ENCODE measurements at regions not wholly inside any gene's neighbourhood (a gene's known extent, or its start where the extent isn't known, plus 50 kb on each side); places are given as distances from the start of the nearest gene placed in this dataset.

- H3K9me3 Mint-ChIP-seq: peaks cover 5 to 6% of the 10 kb centered on the region in 2 donors
- no peaks in the 10 kb centered on the region for H3K27me3 Mint-ChIP-seq (ENCODE audit: low read depth)
- no peak overlapping the region for H3K27ac Mint-ChIP-seq
- H3K4me3 Mint-ChIP-seq: no peak overlapping the region
- no peaks in the 10 kb centered on the region for H3K4me1 Mint-ChIP-seq (ENCODE audit: low read depth)
- ATAC-seq (replicated peaks in 1 of 2) (no peak), DNase-seq (no peak)
- peaks cover 2 to 3% of the 10 kb centered on the region in 2 donors for H3K36me3 Mint-ChIP-seq (ENCODE audit: insufficient read depth in 2 of 2)
Measured at GRCh38 chr3:111472556-111472955, 69.4 kb upstream of the CD96 start.

GRCh38 chr3:111473550-111473949 is 68.4 kb upstream of the CD96 start:
- Mint-ChIP-seq H3K9me3 (peaks cover 5% of the 10 kb centered on the region in 2 donors), H3K27ac (no peak overlapping the region), H3K4me1 (ENCODE audit: low read depth) (no peaks in the 10 kb centered on the region), H3K27me3 (ENCODE audit: low read depth) (no peaks in the 10 kb centered on the region), H3K4me3 (no peak overlapping the region), H3K36me3 (ENCODE audit: insufficient read depth in 2 of 2) (peaks cover 2 to 3% of the 10 kb centered on the region in 2 donors)
- no peak for ATAC-seq (replicated peaks in 1 of 2)
- no peak for DNase-seq

GRCh38 chr3:111476701-111477100 is 65.3 kb upstream of the CD96 start:
- no peak overlapping the region for H3K27ac Mint-ChIP-seq
- H3K4me3 Mint-ChIP-seq: no peak overlapping the region
- ATAC-seq (replicated peaks in 1 of 2): no peak
- H3K36me3 Mint-ChIP-seq (ENCODE audit: insufficient read depth in 2 of 2): no peaks in the 10 kb centered on the region
- H3K9me3 Mint-ChIP-seq: peaks cover 0 to under 1% of the 10 kb centered on the region in 2 donors
- H3K27me3 Mint-ChIP-seq (ENCODE audit: low read depth): no peaks in the 10 kb centered on the region
- H3K4me1 Mint-ChIP-seq (ENCODE audit: low read depth): no peaks in the 10 kb centered on the region
- no peak for DNase-seq

- H3K4me3 Mint-ChIP-seq: no peak overlapping the region
- no peaks in the 10 kb centered on the region for H3K36me3 Mint-ChIP-seq (ENCODE audit: insufficient read depth in 2 of 2)
- H3K27ac Mint-ChIP-seq: no peak overlapping the region
- H3K27me3 Mint-ChIP-seq (ENCODE audit: low read depth): no peaks in the 10 kb centered on the region
- no peaks in the 10 kb centered on the region for H3K4me1 Mint-ChIP-seq (ENCODE audit: low read depth)
- no peak for ATAC-seq (replicated peaks in 1 of 2)
- peaks cover 0 to 4% of the 10 kb centered on the region in 2 donors for H3K9me3 Mint-ChIP-seq
- DNase-seq: no peak
Measured at GRCh38 chr3:111480091-111480490, 61.9 kb upstream of the CD96 start.

GRCh38 chr3:111481551-111481950 is 60.4 kb upstream of the CD96 start:
- no peak for DNase-seq
- Mint-ChIP-seq H3K27me3 (ENCODE audit: low read depth) (no peaks in the 10 kb centered on the region), H3K27ac (no peak overlapping the region), H3K36me3 (ENCODE audit: insufficient read depth in 2 of 2) (no peaks in the 10 kb centered on the region), H3K4me3 (no peak overlapping the region), H3K9me3 (peaks cover 2 to 4% of the 10 kb centered on the region in 2 donors), H3K4me1 (ENCODE audit: low read depth) (peaks cover 6% of the 10 kb centered on the region)
- no peak for ATAC-seq (replicated peaks in 1 of 2)

GRCh38 chr3:111482574-111482973 is 59.4 kb upstream of the CD96 start:
- no peak for DNase-seq
- Mint-ChIP-seq H3K27ac (no peak overlapping the region), H3K4me1 (ENCODE audit: low read depth) (peaks cover 6% of the 10 kb centered on the region), H3K9me3 (peaks cover 3 to 7% of the 10 kb centered on the region in 2 donors), H3K27me3 (ENCODE audit: low read depth) (no peaks in the 10 kb centered on the region), H3K36me3 (ENCODE audit: insufficient read depth in 2 of 2) (peaks cover 3% of the 10 kb centered on the region in 2 donors), H3K4me3 (no peak overlapping the region)
- no peak for ATAC-seq (replicated peaks in 1 of 2)

- Mint-ChIP-seq H3K9me3 (peaks cover 6 to 13% of the 10 kb centered on the region in 2 donors), H3K27ac (peak overlapping the region; percentile 17), H3K4me3 (no peak overlapping the region), H3K4me1 (ENCODE audit: low read depth) (peaks cover 6% of the 10 kb centered on the region), H3K36me3 (ENCODE audit: insufficient read depth in 2 of 2) (peaks cover 3 to 7% of the 10 kb centered on the region in 2 donors), H3K27me3 (ENCODE audit: low read depth) (no peaks in the 10 kb centered on the region)
- ATAC-seq (replicated peaks in 1 of 2): no peak
- DNase-seq: no peak
Measured at GRCh38 chr3:111485086-111485485, 56.9 kb upstream of the CD96 start.

All from activated T-cell treated with anti-CD3 and anti-CD28 coated beads, Interleukin-2, amount 50 U/mL, for 72 hours (primary cell).